Suprapubic skin (tissue), 4 donors: ENCODE measurements at regions not wholly inside any gene's neighbourhood (a gene's known extent, or its start where the extent isn't known, plus 50 kb on each side); places are given as distances from the start of the nearest gene placed in this dataset.

ENCODE experiments used
- EP300 ChIP-seq: sonication (generic); formaldehyde crosslinking; IDR thresholded peaks from one replicate; pipeline ENCODE4 v1.6.1; 2017; ENCODE audit warnings: antibody characterized with exemption
- POLR2A ChIP-seq, 2 donors: fragments of 450-650 bp; IDR thresholded peaks; one replicate each; pipeline ENCODE4 v1.6.1; 2017; ENCODE audit warnings: antibody characterized with exemption in 2 of 2, mild to moderate bottlenecking in 2 of 2, moderate library complexity in 2 of 2
- POLR2AphosphoS5 ChIP-seq, 3 donors: sonication (generic); formaldehyde crosslinking; IDR thresholded peaks; one replicate each; pipeline ENCODE4 v1.6.1; 2017; ENCODE audit warnings: antibody characterized with exemption in 3 of 3
- TF ChIP-seq, protein P1 (sequence below), 2 donors: fragments of 200-600 bp in 1 of 2; fragments of 450-650 bp in 1 of 2; sonication (generic) in 1 of 2; IDR thresholded peaks; one replicate each; pipeline ENCODE4 v1.5.1; 2016 to 2019; ENCODE audit warnings: antibody characterized with exemption in 2 of 2, mild to moderate bottlenecking in 1 of 2, moderate library complexity in 1 of 2

GRCh38 chrX:127439676-127440075 lies 612.5 kb downstream of the ACTRT1 start:
- TF ChIP-seq, protein P1, sequence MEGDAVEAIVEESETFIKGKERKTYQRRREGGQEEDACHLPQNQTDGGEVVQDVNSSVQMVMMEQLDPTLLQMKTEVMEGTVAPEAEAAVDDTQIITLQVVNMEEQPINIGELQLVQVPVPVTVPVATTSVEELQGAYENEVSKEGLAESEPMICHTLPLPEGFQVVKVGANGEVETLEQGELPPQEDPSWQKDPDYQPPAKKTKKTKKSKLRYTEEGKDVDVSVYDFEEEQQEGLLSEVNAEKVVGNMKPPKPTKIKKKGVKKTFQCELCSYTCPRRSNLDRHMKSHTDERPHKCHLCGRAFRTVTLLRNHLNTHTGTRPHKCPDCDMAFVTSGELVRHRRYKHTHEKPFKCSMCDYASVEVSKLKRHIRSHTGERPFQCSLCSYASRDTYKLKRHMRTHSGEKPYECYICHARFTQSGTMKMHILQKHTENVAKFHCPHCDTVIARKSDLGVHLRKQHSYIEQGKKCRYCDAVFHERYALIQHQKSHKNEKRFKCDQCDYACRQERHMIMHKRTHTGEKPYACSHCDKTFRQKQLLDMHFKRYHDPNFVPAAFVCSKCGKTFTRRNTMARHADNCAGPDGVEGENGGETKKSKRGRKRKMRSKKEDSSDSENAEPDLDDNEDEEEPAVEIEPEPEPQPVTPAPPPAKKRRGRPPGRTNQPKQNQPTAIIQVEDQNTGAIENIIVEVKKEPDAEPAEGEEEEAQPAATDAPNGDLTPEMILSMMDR (IDR thresholded peaks at IDR 0.05), result no peak
- TF ChIP-seq POLR2A (IDR thresholded peaks at IDR 0.05), result no peak
- TF ChIP-seq POLR2AphosphoS5 (IDR thresholded peaks at IDR 0.05), result no peak
- TF ChIP-seq EP300, result no peak
